Activated T-cell treated with anti-CD3 and anti-CD28 coated beads, Interleukin-2, amount 50 U/mL, for 48 hours (primary cell): ENCODE measurements at regions not wholly inside any gene's neighbourhood (a gene's known extent, or its start where the extent isn't known, plus 50 kb on each side); places are given as distances from the start of the nearest gene placed in this dataset.
"Not testable (repeated sequence)": the region's sequence is repeated elsewhere in the genome, so short reads cannot be mapped to it uniquely, and the experiment has no call there.

Source experiments
- DNase-seq, 2 experiments: peaks; one replicate each; pipeline ENCODE4 v3.0.0-alpha.2; 2020

GRCh38 chr20:40942006-40942405 is 86.6 kb upstream of the TOP1 start:
- no peak for DNase-seq

GRCh38 chr20:40942775-40943174 is 85.8 kb upstream of the TOP1 start:
- no peak for DNase-seq

GRCh38 chr20:40943591-40943990 is 85.0 kb upstream of the TOP1 start:
- DNase-seq = no peak

GRCh38 chr20:40945189-40945588 is 83.4 kb upstream of the TOP1 start:
- DNase-seq = no peak

- DNase-seq = no peak
Measured at GRCh38 chr20:40945754-40946450, 82.7 kb upstream of the TOP1 start.

- no peak for DNase-seq
Measured at GRCh38 chr20:40946451-40946850, 82.2 kb upstream of the TOP1 start.

GRCh38 chr20:40948465-40949267 is 80.0 kb upstream of the TOP1 start:
- no peak for DNase-seq

- no peak for DNase-seq
Measured at GRCh38 chr20:40949346-40949745, 79.3 kb upstream of the TOP1 start.

GRCh38 chr20:40952136-40952535 is 76.5 kb upstream of the TOP1 start:
- DNase-seq = no peak

- no peak for DNase-seq
Measured at GRCh38 chr20:40953416-40953815, 75.2 kb upstream of the TOP1 start.

- DNase-seq = no peak
Measured at GRCh38 chr20:40953856-40954255, 74.8 kb upstream of the TOP1 start.

GRCh38 chr20:40954521-40955165 is 74.0 kb upstream of the TOP1 start:
- DNase-seq = no peak

GRCh38 chr20:40955326-40955725 is 73.3 kb upstream of the TOP1 start:
- DNase-seq = no peak

GRCh38 chr20:40955826-40956225 is 72.8 kb upstream of the TOP1 start:
- not testable (repeated sequence) for DNase-seq

- no peak for DNase-seq
Measured at GRCh38 chr20:40956542-40957264, 71.9 kb upstream of the TOP1 start.

GRCh38 chr20:40957265-40957760 is 71.3 kb upstream of the TOP1 start:
- no peak for DNase-seq

GRCh38 chr20:40958598-40958997 is 70.0 kb upstream of the TOP1 start:
- no peak for DNase-seq

- no peak for DNase-seq
Measured at GRCh38 chr20:40959325-40960092, 69.1 kb upstream of the TOP1 start.

GRCh38 chr20:40960101-40960500 is 68.5 kb upstream of the TOP1 start:
- DNase-seq = no peak

- DNase-seq = no peak
Measured at GRCh38 chr20:40960521-40960956, 68.1 kb upstream of the TOP1 start.

- no peak for DNase-seq
Measured at GRCh38 chr20:40961176-40961575, 67.4 kb upstream of the TOP1 start.
